ENCODE measurements at regions not wholly inside any gene's neighbourhood (a gene's known extent, or its start where the extent isn't known, plus 50 kb on each side); places are given as distances from the start of the nearest gene placed in this dataset.

DNA sequence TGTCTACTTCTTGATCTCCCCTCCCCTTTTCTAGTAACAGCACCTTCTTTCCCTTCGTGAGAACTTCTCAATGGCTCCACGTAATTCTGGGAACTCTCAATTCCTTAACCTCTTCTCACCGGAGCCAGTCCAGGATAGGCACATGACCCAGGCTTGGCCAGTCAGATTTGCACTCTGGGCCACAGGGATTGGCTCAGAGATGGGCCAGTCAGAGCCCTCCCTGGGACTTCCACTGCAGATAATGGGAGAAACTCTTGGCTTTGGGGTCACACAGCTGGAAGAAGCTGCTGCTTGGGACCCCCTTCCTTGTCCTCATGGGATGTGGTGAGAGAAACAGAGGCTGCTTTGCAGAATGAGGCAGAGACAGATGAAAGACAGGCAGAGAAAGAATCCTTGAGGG, 302.3 kb downstream of the PTPRU start:
- TF ChIP-seq TAF1 (IDR thresholded peaks at IDR 0.05; ENCODE audit: borderline replicate concordance, low read depth, low read length) (no peak), SP1 (IDR thresholded peaks at IDR 0.05; ENCODE audit: low read depth, low read length) (no peak), YY1 (IDR thresholded peaks at IDR 0.05; ENCODE audit: low read depth, low read length) (no peak), EP300 (IDR thresholded peaks at IDR 0.05; ENCODE audit: borderline replicate concordance in 1 of 2, control insufficient read depth in 1 of 2, low read depth in 2 of 2, low read length in 2 of 2) (no peak), POLR2AphosphoS5 (IDR thresholded peaks at IDR 0.05; ENCODE audit: low read length) (no peak), EZH2 (IDR thresholded peaks at IDR 0.05; ENCODE audit: borderline replicate concordance, control insufficient read depth, low read depth, low read length) (no peak)
- TF ChIP-seq, protein P1, sequence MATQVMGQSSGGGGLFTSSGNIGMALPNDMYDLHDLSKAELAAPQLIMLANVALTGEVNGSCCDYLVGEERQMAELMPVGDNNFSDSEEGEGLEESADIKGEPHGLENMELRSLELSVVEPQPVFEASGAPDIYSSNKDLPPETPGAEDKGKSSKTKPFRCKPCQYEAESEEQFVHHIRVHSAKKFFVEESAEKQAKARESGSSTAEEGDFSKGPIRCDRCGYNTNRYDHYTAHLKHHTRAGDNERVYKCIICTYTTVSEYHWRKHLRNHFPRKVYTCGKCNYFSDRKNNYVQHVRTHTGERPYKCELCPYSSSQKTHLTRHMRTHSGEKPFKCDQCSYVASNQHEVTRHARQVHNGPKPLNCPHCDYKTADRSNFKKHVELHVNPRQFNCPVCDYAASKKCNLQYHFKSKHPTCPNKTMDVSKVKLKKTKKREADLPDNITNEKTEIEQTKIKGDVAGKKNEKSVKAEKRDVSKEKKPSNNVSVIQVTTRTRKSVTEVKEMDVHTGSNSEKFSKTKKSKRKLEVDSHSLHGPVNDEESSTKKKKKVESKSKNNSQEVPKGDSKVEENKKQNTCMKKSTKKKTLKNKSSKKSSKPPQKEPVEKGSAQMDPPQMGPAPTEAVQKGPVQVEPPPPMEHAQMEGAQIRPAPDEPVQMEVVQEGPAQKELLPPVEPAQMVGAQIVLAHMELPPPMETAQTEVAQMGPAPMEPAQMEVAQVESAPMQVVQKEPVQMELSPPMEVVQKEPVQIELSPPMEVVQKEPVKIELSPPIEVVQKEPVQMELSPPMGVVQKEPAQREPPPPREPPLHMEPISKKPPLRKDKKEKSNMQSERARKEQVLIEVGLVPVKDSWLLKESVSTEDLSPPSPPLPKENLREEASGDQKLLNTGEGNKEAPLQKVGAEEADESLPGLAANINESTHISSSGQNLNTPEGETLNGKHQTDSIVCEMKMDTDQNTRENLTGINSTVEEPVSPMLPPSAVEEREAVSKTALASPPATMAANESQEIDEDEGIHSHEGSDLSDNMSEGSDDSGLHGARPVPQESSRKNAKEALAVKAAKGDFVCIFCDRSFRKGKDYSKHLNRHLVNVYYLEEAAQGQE (IDR thresholded peaks at IDR 0.05; ENCODE audit: low read depth, low read length), result no peak
- TF ChIP-seq, protein P2, sequence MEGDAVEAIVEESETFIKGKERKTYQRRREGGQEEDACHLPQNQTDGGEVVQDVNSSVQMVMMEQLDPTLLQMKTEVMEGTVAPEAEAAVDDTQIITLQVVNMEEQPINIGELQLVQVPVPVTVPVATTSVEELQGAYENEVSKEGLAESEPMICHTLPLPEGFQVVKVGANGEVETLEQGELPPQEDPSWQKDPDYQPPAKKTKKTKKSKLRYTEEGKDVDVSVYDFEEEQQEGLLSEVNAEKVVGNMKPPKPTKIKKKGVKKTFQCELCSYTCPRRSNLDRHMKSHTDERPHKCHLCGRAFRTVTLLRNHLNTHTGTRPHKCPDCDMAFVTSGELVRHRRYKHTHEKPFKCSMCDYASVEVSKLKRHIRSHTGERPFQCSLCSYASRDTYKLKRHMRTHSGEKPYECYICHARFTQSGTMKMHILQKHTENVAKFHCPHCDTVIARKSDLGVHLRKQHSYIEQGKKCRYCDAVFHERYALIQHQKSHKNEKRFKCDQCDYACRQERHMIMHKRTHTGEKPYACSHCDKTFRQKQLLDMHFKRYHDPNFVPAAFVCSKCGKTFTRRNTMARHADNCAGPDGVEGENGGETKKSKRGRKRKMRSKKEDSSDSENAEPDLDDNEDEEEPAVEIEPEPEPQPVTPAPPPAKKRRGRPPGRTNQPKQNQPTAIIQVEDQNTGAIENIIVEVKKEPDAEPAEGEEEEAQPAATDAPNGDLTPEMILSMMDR (IDR thresholded peaks at IDR 0.05 in 2 of 3, conservative IDR thresholded peaks at IDR 0.05 in 1 of 3; ENCODE audit: control insufficient read depth in 2 of 3, extremely low read depth in 1 of 3, insufficient read depth in 1 of 3, low read depth in 3 of 3, low read length in 3 of 3), result no peak
- TF ChIP-seq, protein P3, sequence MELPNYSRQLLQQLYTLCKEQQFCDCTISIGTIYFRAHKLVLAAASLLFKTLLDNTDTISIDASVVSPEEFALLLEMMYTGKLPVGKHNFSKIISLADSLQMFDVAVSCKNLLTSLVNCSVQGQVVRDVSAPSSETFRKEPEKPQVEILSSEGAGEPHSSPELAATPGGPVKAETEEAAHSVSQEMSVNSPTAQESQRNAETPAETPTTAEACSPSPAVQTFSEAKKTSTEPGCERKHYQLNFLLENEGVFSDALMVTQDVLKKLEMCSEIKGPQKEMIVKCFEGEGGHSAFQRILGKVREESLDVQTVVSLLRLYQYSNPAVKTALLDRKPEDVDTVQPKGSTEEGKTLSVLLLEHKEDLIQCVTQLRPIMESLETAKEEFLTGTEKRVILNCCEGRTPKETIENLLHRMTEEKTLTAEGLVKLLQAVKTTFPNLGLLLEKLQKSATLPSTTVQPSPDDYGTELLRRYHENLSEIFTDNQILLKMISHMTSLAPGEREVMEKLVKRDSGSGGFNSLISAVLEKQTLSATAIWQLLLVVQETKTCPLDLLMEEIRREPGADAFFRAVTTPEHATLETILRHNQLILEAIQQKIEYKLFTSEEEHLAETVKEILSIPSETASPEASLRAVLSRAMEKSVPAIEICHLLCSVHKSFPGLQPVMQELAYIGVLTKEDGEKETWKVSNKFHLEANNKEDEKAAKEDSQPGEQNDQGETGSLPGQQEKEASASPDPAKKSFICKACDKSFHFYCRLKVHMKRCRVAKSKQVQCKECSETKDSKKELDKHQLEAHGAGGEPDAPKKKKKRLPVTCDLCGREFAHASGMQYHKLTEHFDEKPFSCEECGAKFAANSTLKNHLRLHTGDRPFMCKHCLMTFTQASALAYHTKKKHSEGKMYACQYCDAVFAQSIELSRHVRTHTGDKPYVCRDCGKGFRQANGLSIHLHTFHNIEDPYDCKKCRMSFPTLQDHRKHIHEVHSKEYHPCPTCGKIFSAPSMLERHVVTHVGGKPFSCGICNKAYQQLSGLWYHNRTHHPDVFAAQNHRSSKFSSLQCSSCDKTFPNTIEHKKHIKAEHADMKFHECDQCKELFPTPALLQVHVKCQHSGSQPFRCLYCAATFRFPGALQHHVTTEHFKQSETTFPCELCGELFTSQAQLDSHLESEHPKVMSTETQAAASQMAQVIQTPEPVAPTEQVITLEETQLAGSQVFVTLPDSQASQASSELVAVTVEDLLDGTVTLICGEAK (IDR thresholded peaks at IDR 0.05; ENCODE audit: borderline replicate concordance), result no peak
